ENCODE measurements at regions not wholly inside any gene's neighbourhood (a gene's known extent, or its start where the extent isn't known, plus 50 kb on each side); places are given as distances from the start of the nearest gene placed in this dataset.

DNA sequence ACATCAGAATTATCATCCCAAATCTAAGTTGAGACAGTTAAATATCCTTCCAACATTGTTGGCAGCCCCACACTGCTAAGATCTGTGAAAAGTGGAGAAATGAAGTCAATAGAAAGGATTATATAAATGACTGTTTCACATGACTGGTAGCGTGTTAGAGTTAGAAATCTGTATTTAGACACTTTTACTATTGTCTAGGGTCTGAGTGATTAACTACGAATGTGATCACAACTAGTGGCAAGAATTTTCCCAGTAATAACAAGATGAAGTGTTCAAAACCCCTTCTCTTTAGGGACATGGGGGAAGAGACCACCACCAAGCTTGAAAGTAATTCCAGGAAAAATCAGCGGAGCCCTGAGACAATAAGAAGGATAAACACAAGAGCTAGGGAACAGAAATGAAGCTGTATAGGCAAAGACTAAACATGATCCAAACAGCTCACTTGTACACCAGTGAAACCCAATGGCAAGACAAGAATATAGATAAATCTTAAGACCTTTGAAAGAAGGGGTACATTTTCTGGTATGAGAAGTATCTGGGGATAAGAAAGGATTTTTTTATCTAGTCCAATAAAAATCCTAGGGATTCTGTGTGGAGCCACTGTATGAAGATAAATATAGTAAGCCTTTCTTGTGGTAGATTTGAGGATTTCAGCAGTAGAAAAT is 646.6 kb upstream of the USP24 start:
- TF ChIP-seq, protein P1, sequence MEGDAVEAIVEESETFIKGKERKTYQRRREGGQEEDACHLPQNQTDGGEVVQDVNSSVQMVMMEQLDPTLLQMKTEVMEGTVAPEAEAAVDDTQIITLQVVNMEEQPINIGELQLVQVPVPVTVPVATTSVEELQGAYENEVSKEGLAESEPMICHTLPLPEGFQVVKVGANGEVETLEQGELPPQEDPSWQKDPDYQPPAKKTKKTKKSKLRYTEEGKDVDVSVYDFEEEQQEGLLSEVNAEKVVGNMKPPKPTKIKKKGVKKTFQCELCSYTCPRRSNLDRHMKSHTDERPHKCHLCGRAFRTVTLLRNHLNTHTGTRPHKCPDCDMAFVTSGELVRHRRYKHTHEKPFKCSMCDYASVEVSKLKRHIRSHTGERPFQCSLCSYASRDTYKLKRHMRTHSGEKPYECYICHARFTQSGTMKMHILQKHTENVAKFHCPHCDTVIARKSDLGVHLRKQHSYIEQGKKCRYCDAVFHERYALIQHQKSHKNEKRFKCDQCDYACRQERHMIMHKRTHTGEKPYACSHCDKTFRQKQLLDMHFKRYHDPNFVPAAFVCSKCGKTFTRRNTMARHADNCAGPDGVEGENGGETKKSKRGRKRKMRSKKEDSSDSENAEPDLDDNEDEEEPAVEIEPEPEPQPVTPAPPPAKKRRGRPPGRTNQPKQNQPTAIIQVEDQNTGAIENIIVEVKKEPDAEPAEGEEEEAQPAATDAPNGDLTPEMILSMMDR (IDR thresholded peaks at IDR 0.05), result no peak
- TF ChIP-seq POLR2A (IDR thresholded peaks at IDR 0.05), result no peak
- no peaks in the 10 kb centered on the region for H3K36me3 ChIP-seq
- no peaks in the 10 kb centered on the region for H3K4me1 ChIP-seq
- 88% methylated on average over 3 of the region's 3 CpGs for WGBS (ENCODE audit: insufficient coverage, low coverage, low lambda C conversion rate, missing lambda C conversion rate)
- no peak overlapping the region for H3K4me3 ChIP-seq
- H3K9me3 ChIP-seq, result no peaks in the 10 kb centered on the region
- no peak for ATAC-seq
- no peak overlapping the region for H3K27ac ChIP-seq
- H3K27me3 ChIP-seq, result no peaks in the 10 kb centered on the region
- no peak for DNase-seq
- intact Hi-C loops (cut with DNase I), result no loop called here

DNA sequence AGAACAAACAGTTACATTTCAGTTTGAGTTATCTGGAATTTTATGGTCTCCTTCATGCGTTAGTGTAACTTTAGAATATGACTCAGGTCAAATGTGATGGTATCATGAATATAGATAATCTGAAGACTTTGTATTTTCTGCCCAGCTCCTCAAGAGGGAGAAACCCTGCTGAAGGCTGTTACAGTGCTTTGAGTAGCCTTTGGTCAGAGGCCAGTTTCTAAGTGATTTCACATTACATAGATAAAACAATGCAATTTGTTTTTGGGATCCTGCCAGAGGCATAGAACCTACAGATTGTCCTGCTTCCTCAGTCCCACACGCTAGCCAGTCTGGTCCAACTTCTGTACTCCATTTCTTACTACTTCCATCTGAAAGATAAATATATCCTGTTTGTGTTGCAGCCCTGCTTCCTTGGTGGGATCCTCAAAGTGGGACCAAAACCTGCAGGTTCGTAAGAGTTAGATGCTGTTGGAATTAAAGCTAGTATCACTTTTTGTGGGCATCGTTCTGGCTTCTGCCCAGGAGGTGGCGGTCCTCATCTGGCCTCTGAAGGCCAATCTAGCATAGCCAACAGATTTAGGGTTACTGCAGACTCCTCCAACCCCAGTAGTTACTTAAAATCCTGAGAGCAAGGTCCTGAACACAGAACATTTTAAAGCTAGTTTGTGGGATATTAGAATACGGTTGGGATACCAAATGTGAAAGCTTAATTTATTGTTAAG is 645.8 kb upstream of the USP24 start:
- no peak for TF ChIP-seq POLR2A (IDR thresholded peaks at IDR 0.05)
- TF ChIP-seq, protein P1 (IDR thresholded peaks at IDR 0.05), result no peak
- no peak overlapping the region for H3K4me3 ChIP-seq
- 67% methylated on average over 5 of the region's 6 CpGs for whole genome bisulfite sequencing (ENCODE audit: insufficient coverage, low coverage, low lambda C conversion rate, missing lambda C conversion rate)
- no peak overlapping the region for H3K27ac ChIP-seq
- no peaks in the 10 kb centered on the region for H3K36me3 ChIP-seq
- H3K9me3 ChIP-seq, result no peaks in the 10 kb centered on the region
- no peaks in the 10 kb centered on the region for H3K27me3 ChIP-seq
- intact Hi-C loops (cut with DNase I), result no loop called here
- ATAC-seq, result no peak
- H3K4me1 ChIP-seq, result no peaks in the 10 kb centered on the region
- DNase-seq, result no peak

DNA sequence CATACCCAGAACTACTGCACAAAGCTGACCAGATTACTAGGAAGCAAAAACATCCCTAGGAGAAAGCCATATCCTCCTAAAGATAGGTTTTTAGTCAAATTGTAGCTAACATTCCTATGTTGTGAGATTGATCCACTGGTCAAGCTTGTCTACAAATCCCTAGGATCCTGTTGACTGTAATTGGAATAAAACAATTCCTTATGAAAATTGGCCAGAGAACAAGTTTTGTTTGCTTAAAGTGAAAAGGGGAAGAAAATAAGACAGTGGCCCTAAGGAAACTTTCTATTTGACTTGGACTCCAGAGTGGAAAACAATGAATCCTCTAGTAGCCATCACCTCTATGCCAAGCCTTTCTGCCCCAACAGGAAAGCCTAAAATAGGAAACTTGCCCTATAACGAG is 645.2 kb upstream of the USP24 start:
- TF ChIP-seq POLR2A (IDR thresholded peaks at IDR 0.05), result no peak
- TF ChIP-seq, protein P1 (IDR thresholded peaks at IDR 0.05), result no peak
- intact Hi-C loops (cut with DNase I), result no loop called here
- DNase-seq (no peak), ATAC-seq (no peak)
- H3K4me1 ChIP-seq, result no peaks in the 10 kb centered on the region
- 42% methylated on average over 1 of the region's 1 CpG for WGBS (ENCODE audit: insufficient coverage, low coverage, low lambda C conversion rate, missing lambda C conversion rate)
- H3K27ac ChIP-seq, result no peak overlapping the region
- no peaks in the 10 kb centered on the region for H3K36me3 ChIP-seq
- H3K4me3 ChIP-seq, result no peak overlapping the region
- no peaks in the 10 kb centered on the region for H3K9me3 ChIP-seq
- H3K27me3 ChIP-seq, result no peaks in the 10 kb centered on the region

DNA sequence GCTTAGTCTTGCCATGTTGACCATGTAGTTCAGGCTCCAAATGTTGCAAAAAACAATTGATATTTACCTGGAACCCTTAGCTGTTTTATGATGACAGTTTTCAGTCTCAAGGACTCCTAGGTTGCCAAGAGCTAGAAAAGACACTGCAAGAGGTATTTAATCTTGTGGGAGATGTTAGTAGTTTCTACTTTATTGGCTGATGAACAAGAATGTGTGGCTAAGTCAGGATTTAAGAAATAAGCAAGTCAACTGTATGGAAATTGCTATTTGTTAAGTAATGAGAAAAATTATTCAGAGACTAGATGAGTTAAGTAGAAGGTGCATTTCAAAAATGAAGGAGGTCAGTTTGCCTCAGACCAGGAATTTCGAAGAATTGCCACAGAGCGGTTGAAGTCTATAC is 639.7 kb upstream of the USP24 start:
- ATAC-seq (no peak), DNase-seq (no peak)
- Histone ChIP-seq H3K9me3 (no peaks in the 10 kb centered on the region), H3K36me3 (no peaks in the 10 kb centered on the region), H3K4me1 (no peaks in the 10 kb centered on the region), H3K27ac (no peak overlapping the region), H3K27me3 (no peaks in the 10 kb centered on the region), H3K4me3 (no peak overlapping the region)
- TF ChIP-seq, protein P1 (IDR thresholded peaks at IDR 0.05), result no peak
- no peak for TF ChIP-seq POLR2A (IDR thresholded peaks at IDR 0.05)
- intact Hi-C loops (cut with DNase I), result no loop called here
- 74% methylated on average over 2 of the region's 2 CpGs for WGBS (ENCODE audit: insufficient coverage, low coverage, low lambda C conversion rate, missing lambda C conversion rate)
